ENCODE measurements at regions not wholly inside any gene's neighbourhood (a gene's known extent, or its start where the extent isn't known, plus 50 kb on each side); places are given as distances from the start of the nearest gene placed in this dataset.
"Not testable (repeated sequence)": the region's sequence is repeated elsewhere in the genome, so short reads cannot be mapped to it uniquely, and the experiment has no call there.

GRCh38 chr7:3138206-3138605, 94.5 kb upstream of the CARD11 start:
- no peak for DNase-seq

GRCh38 chr7:3138997-3139396, 95.3 kb upstream of the CARD11 start:
- no peak for DNase-seq

- DNase-seq: no peak
These were observed 97.2 kb upstream of the CARD11 start for GRCh38 chr7:3140834-3141233.

- DNase-seq: no peak
These were observed 97.7 kb upstream of the CARD11 start for GRCh38 chr7:3141326-3141725.

- DNase-seq: no peak
These were observed 100.5 kb upstream of the CARD11 start for GRCh38 chr7:3143869-3144775.

- DNase-seq: not testable (repeated sequence)
These were observed 101.1 kb upstream of the CARD11 start for GRCh38 chr7:3144776-3145125.

- DNase-seq: no peak
These were observed 103.0 kb upstream of the CARD11 start for GRCh38 chr7:3146571-3147226.

- DNase-seq: not testable (repeated sequence)
These were observed 104.8 kb upstream of the CARD11 start for GRCh38 chr7:3148471-3148870.

- DNase-seq: no peak
These were observed 105.7 kb upstream of the CARD11 start for GRCh38 chr7:3149231-3149995.

- DNase-seq: no peak
These were observed 106.4 kb upstream of the CARD11 start for GRCh38 chr7:3150027-3150426.

GRCh38 chr7:3151784-3152183, 108.1 kb upstream of the CARD11 start:
- DNase-seq: no peak

- DNase-seq: no peak
These were observed 109.0 kb upstream of the CARD11 start for GRCh38 chr7:3152714-3153113.

- DNase-seq: no peak
These were observed 109.5 kb upstream of the CARD11 start for GRCh38 chr7:3153118-3153517.

- no peak for DNase-seq
These were observed 110.7 kb upstream of the CARD11 start for GRCh38 chr7:3154317-3154716.

GRCh38 chr7:3154881-3155494, 111.3 kb upstream of the CARD11 start:
- no peak for DNase-seq

GRCh38 chr7:3156508-3156907, 112.8 kb upstream of the CARD11 start:
- no peak for DNase-seq

GRCh38 chr7:3157566-3158287, 114.1 kb upstream of the CARD11 start:
- DNase-seq: no peak

GRCh38 chr7:3158341-3158760, 114.7 kb upstream of the CARD11 start:
- no peak for DNase-seq

GRCh38 chr7:3159039-3159438, 115.4 kb upstream of the CARD11 start:
- DNase-seq: no peak

GRCh38 chr7:3159445-3159844, 115.8 kb upstream of the CARD11 start:
- no peak for DNase-seq

- not testable (repeated sequence) for DNase-seq
These were observed 116.3 kb upstream of the CARD11 start for GRCh38 chr7:3159926-3160325.

- no peak for DNase-seq
These were observed 118.6 kb upstream of the CARD11 start for GRCh38 chr7:3162289-3162688.

Measured in hippocampal formation (tissue), 2 donors.